Kidney (tissue), 13 donors: ENCODE measurements at regions not wholly inside any gene's neighbourhood (a gene's known extent, or its start where the extent isn't known, plus 50 kb on each side); places are given as distances from the start of the nearest gene placed in this dataset.

ENCODE experiments used
- DNase-seq, 5 donors: peaks; one replicate each; pipeline ENCODE4 v3.0.0-alpha.2; 2013 to 2020
- FAIRE-seq: peaks from 2 replicates; lab custom pipeline; 2012; peaks lifted over from hg19 to GRCh38; lab: Jason Lieb, UNC
- H3K27ac ChIP-seq, 2 donors: one replicate each; pipeline ENCODE4 v1.7.0; 2013; ENCODE audit warnings: low read depth in 2 of 2, low read length in 2 of 2, inconsistent platforms in 1 of 2
- H3K27me3 ChIP-seq: one replicate; pipeline ENCODE4 v1.7.1; 2013; ENCODE audit warnings: low read length, inconsistent platforms; ENCODE audit not compliant: control insufficient read depth, insufficient read depth
- H3K36me3 ChIP-seq, 3 donors: one replicate each; pipeline versions ENCODE4 v1.7.0 to v1.7.1; 2013; ENCODE audit warnings: low read length in 3 of 3, control low read depth in 1 of 3, inconsistent platforms in 1 of 3; ENCODE audit not compliant: insufficient read depth in 3 of 3, control insufficient read depth in 2 of 3
- H3K4me1 ChIP-seq, 3 donors: one replicate each; pipeline versions ENCODE4 v1.7.0 to v1.7.1; 2013; ENCODE audit warnings: low read length in 3 of 3, inconsistent platforms in 1 of 3, low read depth in 1 of 3; ENCODE audit not compliant: control insufficient read depth in 2 of 3, insufficient read depth in 2 of 3
- H3K4me3 ChIP-seq, 3 donors: one replicate each; pipeline versions ENCODE4 v1.7.0 to v1.8.1; 2013; ENCODE audit warnings: low read length in 3 of 3, control low read depth in 1 of 3, inconsistent platforms in 1 of 3
- H3K9ac ChIP-seq, 3 donors: one replicate each; pipeline versions ENCODE4 v1.7.0 to v1.7.1; 2013; ENCODE audit warnings: low read length in 3 of 3, control low read depth in 1 of 3, inconsistent platforms in 1 of 3
- H3K9me3 ChIP-seq, 3 donors: one replicate each; pipeline versions ENCODE4 v1.7.0 to v1.7.1; 2013; ENCODE audit warnings: low read length in 3 of 3, control low read depth in 1 of 3, inconsistent platforms in 1 of 3; ENCODE audit not compliant: control insufficient read depth in 2 of 3, insufficient read depth in 1 of 3
- CTCF ChIP-seq: IDR thresholded peaks from 3 replicates; pipeline ENCODE4 v1.5.1; 2012; ENCODE audit warnings: mild to moderate bottlenecking, moderate library complexity, borderline replicate concordance; ENCODE audit not compliant: insufficient read depth; ENCODE audit errors: extremely low read depth
- intact Hi-C: fragments of 100-400 bp; cut with DNase I; formaldehyde crosslinking; loops from one replicate; pipeline ENCODE4 v1.11.1; 2022
- donor health status: control.
- donor health status: control.
- donor health status: control.
- donor health status: control.
- donor health status: control.
- donor health status: DM: yes; HTN: yes; CAD: no.
- donor health status: Normal renal cell carcinoma (clear cell type).

DNA sequence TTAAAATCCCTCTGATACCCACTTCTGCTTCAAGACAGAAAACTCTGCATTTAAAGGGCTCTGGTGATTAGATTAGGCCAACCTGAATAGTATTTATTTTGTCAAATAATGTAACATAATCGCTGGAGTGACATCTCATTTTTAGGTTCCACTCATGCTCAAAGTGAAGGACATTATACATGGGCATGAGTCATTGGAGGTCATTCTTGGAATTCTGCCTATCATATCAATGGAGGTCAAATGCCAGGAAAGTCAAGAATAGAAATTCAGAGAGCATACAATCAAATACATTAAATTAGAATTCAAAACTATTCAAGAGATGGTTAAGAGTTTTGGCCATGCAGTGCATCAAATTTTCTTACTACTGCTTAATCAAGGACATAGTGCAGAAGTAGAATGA lies 50.8 kb upstream of the PRSS1 start:
- H3K4me1 ChIP-seq, result no peaks in the 10 kb centered on the region
- no peak overlapping the region for H3K4me3 ChIP-seq
- FAIRE-seq (no peak), DNase-seq (no peak)
- no peaks in the 10 kb centered on the region for H3K9me3 ChIP-seq
- no peaks in the 10 kb centered on the region for H3K36me3 ChIP-seq
- H3K9ac ChIP-seq, result no peak overlapping the region
- H3K27me3 ChIP-seq, result no peaks in the 10 kb centered on the region
- intact Hi-C loops, result no loop called here
- H3K27ac ChIP-seq, result no peak overlapping the region
- TF ChIP-seq CTCF, result no peak

DNA sequence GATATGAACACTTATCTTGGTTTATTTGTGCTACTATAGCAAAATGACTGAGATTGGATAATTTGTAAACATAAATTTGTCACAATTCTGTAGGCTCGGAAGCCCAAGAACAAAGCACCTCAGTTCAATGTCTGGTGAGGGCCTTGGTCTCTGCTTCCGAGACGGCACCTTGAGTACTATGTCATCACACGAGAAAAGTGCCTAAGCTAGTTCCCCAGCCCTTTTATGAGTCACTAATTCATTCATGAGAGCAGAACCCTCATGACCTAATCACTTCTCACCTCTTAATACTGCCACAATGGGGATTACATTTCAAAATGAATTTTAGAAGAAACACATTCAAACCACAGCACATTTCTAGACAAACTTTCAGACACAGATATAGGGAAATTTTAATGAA lies 52.0 kb upstream of the PRSS1 start:
- no peak for TF ChIP-seq CTCF
- H3K27ac ChIP-seq, result no peak overlapping the region
- H3K4me3 ChIP-seq, result no peak overlapping the region
- FAIRE-seq (no peak), DNase-seq (no peak)
- H3K4me1 ChIP-seq, result no peaks in the 10 kb centered on the region
- no peak overlapping the region for H3K9ac ChIP-seq
- H3K36me3 ChIP-seq, result no peaks in the 10 kb centered on the region
- H3K27me3 ChIP-seq, result no peaks in the 10 kb centered on the region
- no peaks in the 10 kb centered on the region for H3K9me3 ChIP-seq
- intact Hi-C loops, result no loop called here

DNA sequence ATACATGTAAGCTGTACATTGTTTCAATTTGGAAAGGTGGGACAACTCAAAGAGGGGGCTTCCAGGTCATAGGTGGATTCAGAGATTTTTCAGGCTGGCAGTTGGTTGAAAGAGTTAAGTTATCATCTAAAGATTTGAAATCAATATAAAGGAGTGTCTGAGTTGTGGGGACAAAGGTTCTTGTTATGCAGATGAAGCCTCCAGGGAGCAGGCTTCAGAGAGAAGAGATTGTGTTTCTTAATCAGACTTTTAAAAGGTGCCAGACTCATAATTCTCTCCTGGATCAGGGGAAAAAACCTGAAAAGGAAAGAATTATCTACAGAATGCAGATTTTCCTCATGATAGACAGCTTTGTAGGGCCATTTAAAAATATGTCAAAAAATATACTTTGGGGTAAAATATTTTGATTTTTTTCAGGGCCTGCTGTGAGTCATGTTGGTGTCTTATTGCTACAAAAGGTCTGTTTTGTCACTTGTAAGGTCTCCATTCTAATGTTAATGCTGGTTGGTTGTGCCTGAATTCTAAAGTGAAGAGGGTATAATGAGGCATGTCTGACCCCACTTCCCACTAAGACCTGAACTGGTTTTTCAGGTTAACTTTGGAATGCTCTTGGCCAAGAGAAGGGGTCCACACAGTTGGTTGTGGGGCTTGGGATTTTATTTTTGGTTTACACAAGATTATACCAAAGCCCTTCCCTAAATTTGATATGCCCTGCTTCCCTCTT lies 52.7 kb upstream of the PRSS1 start:
- intact Hi-C loops, result no loop called here
- Histone ChIP-seq H3K36me3 (no peaks in the 10 kb centered on the region), H3K27ac (no peak overlapping the region), H3K9me3 (no peaks in the 10 kb centered on the region), H3K4me1 (no peaks in the 10 kb centered on the region), H3K27me3 (no peaks in the 10 kb centered on the region), H3K4me3 (no peak overlapping the region), H3K9ac (no peak overlapping the region)
- FAIRE-seq, result no peak
- no peak for TF ChIP-seq CTCF
- DNase-seq, result no peak

DNA sequence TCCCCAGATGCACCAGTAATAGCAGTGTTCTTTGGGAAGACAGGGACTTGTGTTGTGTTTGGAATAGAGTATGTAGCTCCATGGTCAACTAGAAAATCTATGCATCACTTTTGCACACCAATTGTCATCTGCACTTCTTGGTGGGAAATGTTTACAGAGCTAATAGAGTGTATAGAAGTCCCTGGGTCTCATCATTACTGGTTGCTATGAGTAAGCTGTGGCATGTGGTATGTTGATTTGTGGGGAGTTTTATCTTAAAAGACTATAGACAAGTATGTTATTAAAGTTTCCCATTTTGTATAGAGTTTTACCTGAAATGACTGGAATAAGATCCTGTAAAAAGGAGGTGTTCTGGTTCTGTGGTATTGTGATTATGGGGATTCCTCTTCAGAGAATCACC lies 55.4 kb upstream of the PRSS1 start:
- no peaks in the 10 kb centered on the region for H3K36me3 ChIP-seq
- DNase-seq, result no peak
- no peaks in the 10 kb centered on the region for H3K4me1 ChIP-seq
- TF ChIP-seq CTCF, result no peak
- no peak overlapping the region for H3K27ac ChIP-seq
- no peak overlapping the region for H3K4me3 ChIP-seq
- no peak for FAIRE-seq
- no peak overlapping the region for H3K9ac ChIP-seq
- H3K9me3 ChIP-seq, result no peaks in the 10 kb centered on the region
- H3K27me3 ChIP-seq, result no peaks in the 10 kb centered on the region
- intact Hi-C loops, result no loop called here
